ENCODE measurements at regions not wholly inside any gene's neighbourhood (a gene's known extent, or its start where the extent isn't known, plus 50 kb on each side); places are given as distances from the start of the nearest gene placed in this dataset.

DNA sequence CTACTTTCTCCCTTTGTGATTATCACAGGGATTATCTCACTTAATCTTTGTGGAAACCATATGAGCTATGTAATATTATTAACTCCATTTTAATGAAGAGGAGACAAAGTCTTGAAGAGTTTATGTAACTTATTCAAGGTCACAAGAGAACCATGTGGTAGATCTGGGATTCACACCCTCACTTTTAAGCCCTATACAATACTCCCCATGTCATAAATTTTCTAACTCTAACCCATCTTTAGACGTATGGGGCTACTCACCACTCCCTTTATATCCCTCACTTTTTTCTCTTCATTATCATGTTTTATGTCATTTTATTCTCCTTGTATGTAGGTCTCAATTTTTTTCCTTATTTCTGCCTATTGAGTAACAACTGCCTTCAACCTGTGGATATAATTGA, 126.4 kb upstream of the AHI1 start:
- no peak overlapping the region for H3K4me3 ChIP-seq (ENCODE audit: extremely low read depth in 1 of 4, insufficient read depth in 2 of 4, low read depth in 3 of 4, low read length in 4 of 4)
- H3K4ac ChIP-seq (replicated peaks; ENCODE audit: insufficient read length, low read depth, low read length), result no peak overlapping the region
- no peaks in the 10 kb centered on the region for H4K20me1 ChIP-seq (replicated peaks in 1 of 2; ENCODE audit: control insufficient read depth in 1 of 2, insufficient read depth in 2 of 2, low read length in 2 of 2)
- H3K27ac ChIP-seq (ENCODE audit: low read depth, low read length), result no peak overlapping the region
- no peak for DNase-seq (ENCODE audit: low read depth in 1 of 2, low spot score in 2 of 2)
- H4K8ac ChIP-seq (ENCODE audit: extremely low read depth, insufficient read depth, low read length), result no peak overlapping the region
- no peak for FAIRE-seq
- no peaks in the 10 kb centered on the region for H3K23me2 ChIP-seq (ENCODE audit: low read depth, low read length)
- H2AFZ ChIP-seq (ENCODE audit: low read length), result no peak overlapping the region
- WGBS, 2 experiments (ENCODE audit: extremely low coverage in 1 of 2, insufficient coverage in 1 of 2, insufficient read length in 1 of 2, insufficient replicate concordance in 2 of 2, low coverage in 1 of 2, low lambda C conversion rate in 2 of 2, missing lambda C conversion rate in 1 of 2), result 95% methylated on average over 1 of the region's 1 CpG; no CpG with 5 or more reads in 1 of the 2 experiments
- H3K56ac ChIP-seq (replicated peaks; ENCODE audit: insufficient read length, low read depth, low read length), result no peak overlapping the region
- no peaks in the 10 kb centered on the region for H3K9me3 ChIP-seq (ENCODE audit: insufficient read depth in 2 of 2, low read depth in 1 of 2, low read length in 1 of 2)
- ChIA-PET CTCF (ENCODE audit: partially characterized antibody) (no interaction called here), POLR2A (ENCODE audit: partially characterized antibody) (no interaction called here)
- no peaks in the 10 kb centered on the region for H3K79me1 ChIP-seq (ENCODE audit: low read depth, low read length)
- H3K79me2 ChIP-seq (ENCODE audit: control insufficient read depth in 1 of 2, insufficient read depth in 2 of 2, low read length in 2 of 2), result no peaks in the 10 kb centered on the region
- no peak overlapping the region for H2BK20ac ChIP-seq (ENCODE audit: low read length)
- no peaks in the 10 kb centered on the region for H3K27me3 ChIP-seq (replicated peaks in 1 of 4; ENCODE audit: control insufficient read depth in 3 of 4, extremely low read depth in 1 of 4, insufficient read depth in 3 of 4, low read length in 3 of 4)
- no peaks in the 10 kb centered on the region for H3K4me1 ChIP-seq (replicated peaks in 1 of 4; ENCODE audit: control insufficient read depth in 3 of 4, insufficient read depth in 4 of 4, low read length in 3 of 4)
- no peak overlapping the region for H3K18ac ChIP-seq (ENCODE audit: extremely low read depth, low read length)
- no peak overlapping the region for H2BK15ac ChIP-seq (ENCODE audit: low read length)
- no peak overlapping the region for H3K9ac ChIP-seq (replicated peaks in 1 of 4; ENCODE audit: extremely low read depth in 1 of 4, low read depth in 3 of 4, low read length in 3 of 4)
- H2BK5ac ChIP-seq (ENCODE audit: low read depth, low read length), result no peak overlapping the region
- H3K36me3 ChIP-seq (ENCODE audit: control insufficient read depth in 2 of 4, insufficient read depth in 4 of 4, low read length in 3 of 4), result no peaks in the 10 kb centered on the region
- no peak overlapping the region for H2BK120ac ChIP-seq (replicated peaks; ENCODE audit: low read depth, low read length)
- no peak overlapping the region for H3K14ac ChIP-seq (ENCODE audit: insufficient read length)
- no peak overlapping the region for H4K5ac ChIP-seq (ENCODE audit: insufficient read length, low read depth, low read length)
- no peak overlapping the region for H3K4me2 ChIP-seq (ENCODE audit: insufficient read depth in 1 of 2, low read depth in 2 of 2, low read length in 2 of 2)
- no peak overlapping the region for H2BK12ac ChIP-seq (ENCODE audit: low read depth, low read length)
- no peak overlapping the region for H4K91ac ChIP-seq (replicated peaks; ENCODE audit: insufficient read length, low read length)
- H2AK5ac ChIP-seq (ENCODE audit: low read depth, low read length), result no peak overlapping the region
- no peak overlapping the region for H3K23ac ChIP-seq (ENCODE audit: insufficient read length)
- TF ChIP-seq MAFK (IDR thresholded peaks at IDR 0.05; ENCODE audit: low read depth, low read length), result no peak
- TF ChIP-seq YY1 (IDR thresholded peaks at IDR 0.05; ENCODE audit: low read depth, low read length), result no peak
- TF ChIP-seq BACH1 (IDR thresholded peaks at IDR 0.05; ENCODE audit: low read length), result no peak
- TF ChIP-seq, protein P1, sequence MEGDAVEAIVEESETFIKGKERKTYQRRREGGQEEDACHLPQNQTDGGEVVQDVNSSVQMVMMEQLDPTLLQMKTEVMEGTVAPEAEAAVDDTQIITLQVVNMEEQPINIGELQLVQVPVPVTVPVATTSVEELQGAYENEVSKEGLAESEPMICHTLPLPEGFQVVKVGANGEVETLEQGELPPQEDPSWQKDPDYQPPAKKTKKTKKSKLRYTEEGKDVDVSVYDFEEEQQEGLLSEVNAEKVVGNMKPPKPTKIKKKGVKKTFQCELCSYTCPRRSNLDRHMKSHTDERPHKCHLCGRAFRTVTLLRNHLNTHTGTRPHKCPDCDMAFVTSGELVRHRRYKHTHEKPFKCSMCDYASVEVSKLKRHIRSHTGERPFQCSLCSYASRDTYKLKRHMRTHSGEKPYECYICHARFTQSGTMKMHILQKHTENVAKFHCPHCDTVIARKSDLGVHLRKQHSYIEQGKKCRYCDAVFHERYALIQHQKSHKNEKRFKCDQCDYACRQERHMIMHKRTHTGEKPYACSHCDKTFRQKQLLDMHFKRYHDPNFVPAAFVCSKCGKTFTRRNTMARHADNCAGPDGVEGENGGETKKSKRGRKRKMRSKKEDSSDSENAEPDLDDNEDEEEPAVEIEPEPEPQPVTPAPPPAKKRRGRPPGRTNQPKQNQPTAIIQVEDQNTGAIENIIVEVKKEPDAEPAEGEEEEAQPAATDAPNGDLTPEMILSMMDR (IDR thresholded peaks at IDR 0.05; ENCODE audit: control extremely low read depth in 1 of 3, insufficient read depth in 1 of 3, low read depth in 1 of 3, low read length in 3 of 3), result no peak
- TF ChIP-seq, protein P2, sequence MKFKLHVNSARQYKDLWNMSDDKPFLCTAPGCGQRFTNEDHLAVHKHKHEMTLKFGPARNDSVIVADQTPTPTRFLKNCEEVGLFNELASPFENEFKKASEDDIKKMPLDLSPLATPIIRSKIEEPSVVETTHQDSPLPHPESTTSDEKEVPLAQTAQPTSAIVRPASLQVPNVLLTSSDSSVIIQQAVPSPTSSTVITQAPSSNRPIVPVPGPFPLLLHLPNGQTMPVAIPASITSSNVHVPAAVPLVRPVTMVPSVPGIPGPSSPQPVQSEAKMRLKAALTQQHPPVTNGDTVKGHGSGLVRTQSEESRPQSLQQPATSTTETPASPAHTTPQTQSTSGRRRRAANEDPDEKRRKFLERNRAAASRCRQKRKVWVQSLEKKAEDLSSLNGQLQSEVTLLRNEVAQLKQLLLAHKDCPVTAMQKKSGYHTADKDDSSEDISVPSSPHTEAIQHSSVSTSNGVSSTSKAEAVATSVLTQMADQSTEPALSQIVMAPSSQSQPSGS (IDR thresholded peaks at IDR 0.05; ENCODE audit: low read length), result no peak
- TF ChIP-seq CREB1 (IDR thresholded peaks at IDR 0.05), result no peak
- TF ChIP-seq TAF7 (optimal IDR thresholded peaks at IDR 0.05; ENCODE audit: borderline replicate concordance, low read depth, low read length), result no peak
- no peak for TF ChIP-seq SIRT6 (IDR thresholded peaks at IDR 0.05; ENCODE audit: low read length)
- no peak for TF ChIP-seq SP2 (IDR thresholded peaks at IDR 0.05; ENCODE audit: low read length)
- no peak for TF ChIP-seq HDAC2 (IDR thresholded peaks at IDR 0.05; ENCODE audit: borderline replicate concordance in 1 of 2, low read depth in 2 of 2, low read length in 2 of 2)
- no peak for TF ChIP-seq SP4 (IDR thresholded peaks at IDR 0.05; ENCODE audit: low read length)
- no peak for TF ChIP-seq RBBP5 (IDR thresholded peaks at IDR 0.05; ENCODE audit: borderline replicate concordance, low read depth, low read length)
